ENCODE measurements at regions not wholly inside any gene's neighbourhood (a gene's known extent, or its start where the extent isn't known, plus 50 kb on each side); places are given as distances from the start of the nearest gene placed in this dataset.
"Not testable (repeated sequence)": the region's sequence is repeated elsewhere in the genome, so short reads cannot be mapped to it uniquely, and the experiment has no call there.

- POLR2A ChIA-PET: no interaction called here
- no peak for TF ChIP-seq CTCF (IDR thresholded peaks at IDR 0.05; ENCODE audit: control extremely low read depth, extremely low read depth, low read depth, missing control alignments)
- CTCF ChIA-PET: no interaction called here
- no peak for DNase-seq (ENCODE audit: extremely low spot score)
Measured at GRCh38 chr1:30100524-30100862, 622.9 kb downstream of the MATN1 start.

DNA sequence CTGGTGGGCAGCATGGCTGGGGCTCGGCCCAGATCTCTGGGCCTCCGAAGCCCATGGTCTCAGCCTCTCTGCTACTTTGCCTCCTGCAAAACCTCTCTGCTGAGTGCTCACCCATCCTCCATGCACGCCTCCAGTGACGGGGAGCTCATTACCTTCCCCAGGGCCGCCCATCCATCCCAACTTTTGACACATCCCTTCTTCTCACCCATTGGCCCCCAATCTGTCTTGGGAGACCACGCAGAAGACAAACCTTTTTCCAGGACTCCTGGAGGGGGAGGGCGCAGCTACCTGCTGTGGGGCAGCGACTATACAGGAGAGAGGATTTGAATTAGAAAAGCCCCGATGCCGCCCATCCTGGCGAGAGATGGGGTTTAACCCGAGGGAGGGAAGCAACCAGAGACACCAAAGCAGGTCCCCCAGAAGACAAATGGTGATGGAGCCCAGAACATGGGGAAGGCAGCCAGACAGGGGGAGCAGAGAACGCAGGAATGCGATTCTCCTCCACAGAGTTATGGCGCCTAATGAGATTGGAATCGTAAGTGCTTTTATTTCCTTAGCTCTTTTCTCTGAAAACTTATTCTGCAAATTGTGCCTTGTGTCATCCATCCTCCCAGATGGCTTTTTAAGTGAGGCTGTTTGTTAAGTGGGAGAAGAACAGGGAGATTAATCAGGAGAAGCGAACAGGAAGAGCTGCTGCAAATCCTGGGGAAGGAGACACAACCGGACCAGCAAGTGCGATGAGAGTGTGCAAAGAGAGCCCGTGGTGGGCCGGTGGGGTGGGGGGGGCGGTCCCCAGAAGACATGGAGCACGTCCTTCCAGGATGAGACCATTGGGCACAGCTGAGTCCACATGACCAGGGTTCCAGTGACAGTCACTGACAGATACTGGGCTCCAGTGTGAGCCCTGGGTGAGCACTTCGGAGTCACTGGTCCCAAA lies 623.5 kb downstream of the MATN1 start:
- ChIA-PET POLR2A (no interaction called here), CTCF (no interaction called here)
- TF ChIP-seq CTCF (IDR thresholded peaks at IDR 0.05; ENCODE audit: control extremely low read depth, extremely low read depth, low read depth, missing control alignments): no peak
- DNase-seq (ENCODE audit: extremely low spot score): no peak

DNA sequence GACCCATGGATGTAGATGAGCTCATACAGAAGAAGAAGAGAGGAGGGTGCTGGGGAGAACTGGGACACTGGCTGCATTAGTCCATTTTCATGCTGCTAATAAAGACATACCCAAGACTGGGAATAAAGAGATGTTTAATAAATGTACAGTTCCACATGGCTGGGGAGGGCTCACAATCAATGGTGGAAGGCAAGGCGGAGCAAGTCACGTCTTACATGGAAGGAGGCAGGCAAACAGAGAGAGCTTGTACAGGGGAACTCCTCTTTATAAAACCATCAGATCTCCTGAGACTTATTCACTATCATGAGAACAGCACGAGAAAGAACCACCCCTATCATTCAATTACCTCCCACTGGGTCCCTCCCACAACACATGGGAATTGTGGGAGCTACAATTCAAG lies 625.5 kb downstream of the MATN1 start:
- CTCF ChIA-PET; POLR2A ChIA-PET; DNase-seq (ENCODE audit: extremely low spot score): not testable (repeated sequence)

- DNase-seq (ENCODE audit: extremely low spot score): no peak
- TF ChIP-seq CTCF (IDR thresholded peaks at IDR 0.05; ENCODE audit: control extremely low read depth, extremely low read depth, low read depth, missing control alignments): no peak
- CTCF ChIA-PET: no interaction called here
- POLR2A ChIA-PET: no interaction called here
Measured at GRCh38 chr1:30095451-30096025, 627.8 kb downstream of the MATN1 start.

DNA sequence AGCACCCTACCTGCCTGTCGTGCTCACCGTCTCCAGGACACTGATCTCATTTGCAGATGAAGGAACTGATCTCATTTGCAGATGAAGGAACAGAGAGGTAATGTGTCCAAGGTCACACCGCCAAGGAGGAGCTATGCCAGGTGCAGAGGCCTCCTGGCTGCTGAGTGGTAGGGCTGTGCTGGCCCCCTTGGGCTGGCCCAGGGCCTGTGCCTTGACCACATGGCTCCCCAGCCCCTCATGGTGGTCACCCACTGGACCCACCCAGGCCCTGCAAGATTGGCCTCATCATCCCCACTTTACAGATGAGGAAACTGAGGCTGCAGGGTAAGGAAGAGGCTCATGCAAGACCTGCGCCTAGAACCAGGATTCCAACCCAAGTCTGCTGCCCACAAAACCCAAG lies 628.3 kb downstream of the MATN1 start:
- DNase-seq (ENCODE audit: extremely low spot score): no peak
- ChIA-PET CTCF (no interaction called here), POLR2A (no interaction called here)
- TF ChIP-seq CTCF (IDR thresholded peaks at IDR 0.05; ENCODE audit: control extremely low read depth, extremely low read depth, low read depth, missing control alignments): no peak

GRCh38 chr1:30092051-30092858 lies 631.1 kb downstream of the MATN1 start:
- ChIA-PET POLR2A (no interaction called here), CTCF (interaction anchor here (1.0 to 1.4 kb wide), 3 partner anchors 10 to 11 kb away, joined by 3 read pairs; no protein-coding TSS in a partner anchor)
- no peak for TF ChIP-seq CTCF (IDR thresholded peaks at IDR 0.05; ENCODE audit: control extremely low read depth, extremely low read depth, low read depth, missing control alignments)
- no peak for DNase-seq (ENCODE audit: extremely low spot score)

Measured in GM10248 (cell line).